ENCODE measurements at regions not wholly inside any gene's neighbourhood (a gene's known extent, or its start where the extent isn't known, plus 50 kb on each side); places are given as distances from the start of the nearest gene placed in this dataset.

DNA sequence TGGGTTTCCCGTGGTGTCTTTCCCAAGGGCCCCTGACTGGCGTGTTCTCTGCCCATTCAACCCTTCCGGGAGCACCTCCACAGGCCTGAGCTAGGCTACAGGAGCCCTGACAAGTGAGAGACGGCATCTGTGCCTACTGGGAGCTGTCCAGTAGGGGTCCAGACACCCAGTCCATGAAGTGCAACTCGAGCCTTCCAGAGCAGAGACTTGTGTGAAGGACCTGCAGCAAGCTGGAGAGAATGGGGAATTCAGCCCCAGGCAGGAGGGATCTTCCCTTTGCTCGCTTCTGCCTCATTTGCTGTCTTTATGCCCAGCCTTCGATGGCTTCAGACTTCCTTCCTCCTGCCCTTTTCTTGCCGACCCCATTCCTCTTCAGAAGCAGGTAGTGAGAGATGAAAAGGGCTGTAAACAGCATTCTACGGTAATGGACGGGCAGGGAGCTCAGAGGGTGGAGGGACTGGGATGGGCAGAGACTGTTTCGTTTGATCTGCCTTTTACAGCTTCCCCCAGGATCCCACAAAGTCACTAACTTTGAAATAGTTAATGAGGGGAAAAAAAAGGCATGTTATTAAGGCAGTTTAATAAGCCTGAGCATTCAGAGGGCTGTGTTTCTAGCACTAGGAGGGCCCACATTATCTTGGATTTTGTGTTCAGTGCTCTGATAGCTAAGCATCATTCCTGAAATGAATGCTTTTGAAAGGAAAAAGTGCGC lies 327.6 kb downstream of the FGF9 start:
- H3K4me3 ChIP-seq (ENCODE audit: low read length), result no peak overlapping the region
- no peak for ATAC-seq
- 0 out of 2 replicates have a peak, but pooled peaks cover 6% of the 10 kb centered on the region for H3K27me3 ChIP-seq (ENCODE audit: low read length)
- no peaks in the 10 kb centered on the region for H3K79me2 ChIP-seq (ENCODE audit: low read length)
- H3K4me1 ChIP-seq (ENCODE audit: insufficient read depth, low read length), result no peaks in the 10 kb centered on the region
- H3K4me2 ChIP-seq (ENCODE audit: low read length), result no peak overlapping the region
- H3K9ac ChIP-seq (ENCODE audit: low read length), result no peak overlapping the region
- no peak for DNase-seq
- no peaks in the 10 kb centered on the region for H3K9me3 ChIP-seq (ENCODE audit: low read length)
- ChIA-PET POLR2A (ENCODE audit: unreplicated experiment) (no interaction called here), CTCF (no interaction called here)
- BruUV-seq (replicated peaks), result no TSS peak
- no peak overlapping the region for H2AFZ ChIP-seq (ENCODE audit: low read length)
- no peaks in the 10 kb centered on the region for H3K9me2 ChIP-seq (replicated peaks; ENCODE audit: low read length)
- H3K27ac ChIP-seq (ENCODE audit: low read length), result no peak overlapping the region
- intact Hi-C loops (cut with micrococcal nuclease), result no loop called here
- H4K20me1 ChIP-seq (ENCODE audit: low read length), result no peaks in the 10 kb centered on the region
- no peaks in the 10 kb centered on the region for H3K36me3 ChIP-seq (ENCODE audit: low read depth, low read length)
- TF ChIP-seq, protein P1, sequence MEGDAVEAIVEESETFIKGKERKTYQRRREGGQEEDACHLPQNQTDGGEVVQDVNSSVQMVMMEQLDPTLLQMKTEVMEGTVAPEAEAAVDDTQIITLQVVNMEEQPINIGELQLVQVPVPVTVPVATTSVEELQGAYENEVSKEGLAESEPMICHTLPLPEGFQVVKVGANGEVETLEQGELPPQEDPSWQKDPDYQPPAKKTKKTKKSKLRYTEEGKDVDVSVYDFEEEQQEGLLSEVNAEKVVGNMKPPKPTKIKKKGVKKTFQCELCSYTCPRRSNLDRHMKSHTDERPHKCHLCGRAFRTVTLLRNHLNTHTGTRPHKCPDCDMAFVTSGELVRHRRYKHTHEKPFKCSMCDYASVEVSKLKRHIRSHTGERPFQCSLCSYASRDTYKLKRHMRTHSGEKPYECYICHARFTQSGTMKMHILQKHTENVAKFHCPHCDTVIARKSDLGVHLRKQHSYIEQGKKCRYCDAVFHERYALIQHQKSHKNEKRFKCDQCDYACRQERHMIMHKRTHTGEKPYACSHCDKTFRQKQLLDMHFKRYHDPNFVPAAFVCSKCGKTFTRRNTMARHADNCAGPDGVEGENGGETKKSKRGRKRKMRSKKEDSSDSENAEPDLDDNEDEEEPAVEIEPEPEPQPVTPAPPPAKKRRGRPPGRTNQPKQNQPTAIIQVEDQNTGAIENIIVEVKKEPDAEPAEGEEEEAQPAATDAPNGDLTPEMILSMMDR (conservative IDR thresholded peaks at IDR 0.05; ENCODE audit: low read depth, low read length), result no peak
- TF ChIP-seq EZH2phosphoT487 (IDR thresholded peaks at IDR 0.05; ENCODE audit: borderline replicate concordance, low read length), result no peak
- TF ChIP-seq EZH2 (IDR thresholded peaks at IDR 0.05; ENCODE audit: low read length, unreplicated experiment), result no peak
- H3F3A ChIP-seq (ENCODE audit: low read length, unreplicated experiment), result no peaks in the 10 kb centered on the region

DNA sequence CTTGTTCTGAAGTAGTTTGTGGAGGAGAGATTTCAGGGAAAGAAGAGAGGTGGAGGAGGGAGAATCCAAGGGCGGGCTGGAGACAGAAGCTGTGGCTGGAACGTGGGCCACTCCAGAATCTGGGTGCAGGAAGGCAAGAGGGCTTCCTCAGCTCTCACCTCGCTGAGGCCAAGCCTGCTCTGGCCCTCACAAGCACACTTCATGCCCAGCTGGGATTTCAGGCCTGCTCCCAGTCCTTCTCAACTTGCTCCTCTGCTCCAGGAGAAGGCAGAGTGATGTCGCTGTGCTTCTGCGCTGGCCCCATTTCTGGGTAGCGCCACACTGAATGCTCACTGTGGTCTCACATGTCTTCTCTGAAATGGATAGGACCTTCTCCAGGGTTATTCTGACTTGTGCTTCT lies 328.8 kb downstream of the FGF9 start:
- Histone ChIP-seq H4K20me1 (ENCODE audit: low read length) (no peaks in the 10 kb centered on the region), H3K4me3 (ENCODE audit: low read length) (no peak overlapping the region), H3K9me2 (replicated peaks; ENCODE audit: low read length) (no peaks in the 10 kb centered on the region), H3K27ac (ENCODE audit: low read length) (no peak overlapping the region), H2AFZ (ENCODE audit: low read length) (no peak overlapping the region), H3K9me3 (ENCODE audit: low read length) (no peaks in the 10 kb centered on the region), H3K36me3 (ENCODE audit: low read depth, low read length) (no peaks in the 10 kb centered on the region), H3F3A (ENCODE audit: low read length, unreplicated experiment) (no peaks in the 10 kb centered on the region), H3K4me1 (ENCODE audit: insufficient read depth, low read length) (no peaks in the 10 kb centered on the region), H3K4me2 (ENCODE audit: low read length) (no peak overlapping the region), H3K27me3 (ENCODE audit: low read length) (0 out of 2 replicates have a peak, but pooled peaks cover 6% of the 10 kb centered on the region), H3K9ac (ENCODE audit: low read length) (no peak overlapping the region), H3K79me2 (ENCODE audit: low read length) (no peaks in the 10 kb centered on the region)
- ATAC-seq (no peak), DNase-seq (no peak)
- intact Hi-C loops (cut with micrococcal nuclease), result no loop called here
- ChIA-PET POLR2A (ENCODE audit: unreplicated experiment) (no interaction called here), CTCF (no interaction called here)
- BruUV-seq (replicated peaks), result no TSS peak
- TF ChIP-seq EZH2 (IDR thresholded peaks at IDR 0.05; ENCODE audit: low read length, unreplicated experiment), result no peak
- TF ChIP-seq, protein P1 (conservative IDR thresholded peaks at IDR 0.05; ENCODE audit: low read depth, low read length), result no peak
- TF ChIP-seq EZH2phosphoT487 (IDR thresholded peaks at IDR 0.05; ENCODE audit: borderline replicate concordance, low read length), result no peak

DNA sequence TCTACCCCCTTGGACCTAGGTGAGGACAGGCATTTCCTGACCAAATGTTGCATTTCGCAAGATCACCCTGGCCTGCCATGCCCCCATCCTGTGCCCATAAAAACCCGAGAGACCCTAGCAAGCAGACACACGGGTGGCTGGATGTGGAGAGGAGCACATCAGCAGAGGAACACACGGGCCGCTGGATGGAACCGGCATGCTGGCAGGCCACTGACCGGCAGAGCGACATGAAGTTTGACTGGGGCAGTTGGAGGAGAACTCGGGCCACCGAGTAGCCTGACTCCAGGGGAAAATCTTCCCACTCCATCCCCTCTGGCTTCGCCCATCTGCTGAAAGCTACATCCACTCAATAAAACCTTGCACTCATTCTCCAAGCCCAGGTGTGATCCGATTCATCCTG lies 329.3 kb downstream of the FGF9 start:
- ATAC-seq, result no peak
- H3K9me2 ChIP-seq (replicated peaks; ENCODE audit: low read length), result no peaks in the 10 kb centered on the region
- no peak overlapping the region for H3K9ac ChIP-seq (ENCODE audit: low read length)
- no TSS peak for BruUV-seq (replicated peaks)
- H4K20me1 ChIP-seq (ENCODE audit: low read length), result no peaks in the 10 kb centered on the region
- H3F3A ChIP-seq (ENCODE audit: low read length, unreplicated experiment), result no peaks in the 10 kb centered on the region
- H3K27ac ChIP-seq (ENCODE audit: low read length), result no peak overlapping the region
- no peaks in the 10 kb centered on the region for H3K9me3 ChIP-seq (ENCODE audit: low read length)
- CTCF ChIA-PET, result no interaction called here
- H3K4me3 ChIP-seq (ENCODE audit: low read length), result no peak overlapping the region
- no peak overlapping the region for H2AFZ ChIP-seq (ENCODE audit: low read length)
- TF ChIP-seq EZH2phosphoT487 (IDR thresholded peaks at IDR 0.05; ENCODE audit: borderline replicate concordance, low read length) (no peak), EZH2 (IDR thresholded peaks at IDR 0.05; ENCODE audit: low read length, unreplicated experiment) (no peak)
- TF ChIP-seq, protein P1 (conservative IDR thresholded peaks at IDR 0.05; ENCODE audit: low read depth, low read length), result no peak
- 0 out of 2 replicates have a peak, but pooled peaks cover 6% of the 10 kb centered on the region for H3K27me3 ChIP-seq (ENCODE audit: low read length)
- DNase-seq, result no peak
- POLR2A ChIA-PET (ENCODE audit: unreplicated experiment), result no interaction called here
- no peak overlapping the region for H3K4me2 ChIP-seq (ENCODE audit: low read length)
- intact Hi-C loops (cut with micrococcal nuclease), result no loop called here
- no peaks in the 10 kb centered on the region for H3K4me1 ChIP-seq (ENCODE audit: insufficient read depth, low read length)
- no peaks in the 10 kb centered on the region for H3K36me3 ChIP-seq (ENCODE audit: low read depth, low read length)
- H3K79me2 ChIP-seq (ENCODE audit: low read length), result no peaks in the 10 kb centered on the region
